Activated T-cell treated with anti-CD3 and anti-CD28 coated beads for 24 hours (primary cell): ENCODE measurements at regions not wholly inside any gene's neighbourhood (a gene's known extent, or its start where the extent isn't known, plus 50 kb on each side); places are given as distances from the start of the nearest gene placed in this dataset.
"Not testable (repeated sequence)": the region's sequence is repeated elsewhere in the genome, so short reads cannot be mapped to it uniquely, and the experiment has no call there.

Experiments used
- DNase-seq: peaks from one replicate; pipeline ENCODE4 v3.0.0-alpha.2; 2020; ENCODE audit warnings: low read depth

DNA sequence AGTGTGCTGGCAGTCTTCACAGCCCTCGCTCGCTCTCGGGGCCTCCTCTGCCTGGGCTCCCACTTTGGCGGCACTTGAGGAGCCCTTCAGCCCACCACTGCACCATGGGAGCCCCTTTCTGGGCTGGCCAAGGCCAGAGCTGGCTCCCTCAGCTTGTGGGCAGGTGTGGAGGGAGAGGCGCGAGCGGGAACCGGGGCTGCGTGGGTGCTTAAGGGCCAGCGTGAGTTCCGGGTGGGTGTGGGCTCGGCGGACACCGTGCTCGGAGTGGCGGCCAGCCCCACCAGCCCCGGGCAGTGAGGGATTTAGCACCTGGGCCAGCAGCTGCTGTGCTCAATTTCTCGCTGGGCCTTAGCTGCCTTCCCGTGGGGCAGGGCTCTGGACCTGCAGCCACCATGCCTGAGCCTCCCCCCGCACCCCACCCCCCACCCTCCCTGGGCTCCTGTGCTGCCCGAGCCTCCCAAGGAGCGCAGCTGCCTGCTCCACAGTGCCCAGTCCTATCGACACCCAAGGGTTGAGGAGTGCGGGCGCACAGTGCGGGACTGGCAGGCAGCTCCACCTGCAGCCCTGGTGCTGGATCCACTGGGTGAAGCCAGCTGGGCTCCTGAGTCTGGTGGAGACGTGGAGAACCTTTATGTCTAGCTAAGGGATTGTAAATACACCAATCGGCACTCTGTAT, 684.4 kb upstream of the GOLIM4 start:
- not testable (repeated sequence) for DNase-seq

DNA sequence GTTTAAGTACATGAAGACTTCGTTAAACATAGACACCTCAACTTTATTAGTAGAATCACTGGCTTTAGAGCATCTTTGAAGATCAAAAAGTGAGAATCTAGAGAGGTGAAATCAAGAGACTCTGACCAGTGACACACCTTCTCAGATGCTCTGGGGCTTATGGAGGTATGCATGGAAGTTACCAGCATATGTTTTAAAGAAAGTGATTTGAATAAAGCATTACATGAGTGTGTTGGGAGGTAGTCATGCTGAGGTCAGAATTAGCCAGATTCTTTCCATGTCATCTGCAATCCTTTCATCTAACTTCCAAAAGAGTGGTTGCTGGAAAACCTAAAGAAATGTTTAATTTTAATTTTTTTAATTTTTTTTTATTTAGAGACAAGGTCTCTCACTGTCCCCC, 658.0 kb upstream of the GOLIM4 start:
- DNase-seq: no peak

DNA sequence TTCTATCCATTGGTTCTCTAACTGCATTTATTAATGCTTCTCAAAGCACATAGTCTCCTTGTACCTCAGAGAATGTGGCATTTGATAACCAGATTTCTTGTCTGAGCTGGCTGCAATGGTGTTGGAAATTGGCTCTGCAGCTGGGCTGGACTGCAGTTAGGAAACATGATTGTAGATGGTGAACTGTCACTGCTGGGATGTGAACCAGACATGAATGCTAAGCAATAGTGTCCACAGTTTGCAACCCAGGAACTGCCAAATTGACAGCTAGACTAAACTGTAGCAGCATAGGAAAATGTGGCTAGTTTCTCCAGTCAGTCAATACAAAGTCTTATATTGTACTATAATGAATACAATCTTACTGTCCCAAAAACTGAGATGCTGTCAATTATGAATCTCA, 656.6 kb upstream of the GOLIM4 start:
- DNase-seq: no peak

DNA sequence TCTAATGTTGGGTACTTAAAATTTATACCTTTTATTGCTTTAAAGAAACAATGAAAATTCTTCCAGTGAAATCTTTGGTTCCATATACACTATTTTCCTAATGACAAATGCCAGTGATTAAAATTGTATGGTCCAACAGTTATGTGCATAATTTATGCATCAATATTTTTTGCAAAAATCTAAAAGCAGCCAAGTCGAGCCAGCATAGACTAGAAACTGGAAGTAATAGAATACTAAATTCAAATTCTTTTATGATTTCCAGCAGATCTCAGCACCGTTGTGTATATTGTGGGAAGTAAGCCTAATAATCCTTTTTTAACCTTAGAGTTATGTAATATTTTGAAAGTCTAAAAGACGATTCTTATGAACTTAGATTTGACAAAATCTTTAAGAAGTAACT, 652.0 kb upstream of the GOLIM4 start:
- DNase-seq: no peak

DNA sequence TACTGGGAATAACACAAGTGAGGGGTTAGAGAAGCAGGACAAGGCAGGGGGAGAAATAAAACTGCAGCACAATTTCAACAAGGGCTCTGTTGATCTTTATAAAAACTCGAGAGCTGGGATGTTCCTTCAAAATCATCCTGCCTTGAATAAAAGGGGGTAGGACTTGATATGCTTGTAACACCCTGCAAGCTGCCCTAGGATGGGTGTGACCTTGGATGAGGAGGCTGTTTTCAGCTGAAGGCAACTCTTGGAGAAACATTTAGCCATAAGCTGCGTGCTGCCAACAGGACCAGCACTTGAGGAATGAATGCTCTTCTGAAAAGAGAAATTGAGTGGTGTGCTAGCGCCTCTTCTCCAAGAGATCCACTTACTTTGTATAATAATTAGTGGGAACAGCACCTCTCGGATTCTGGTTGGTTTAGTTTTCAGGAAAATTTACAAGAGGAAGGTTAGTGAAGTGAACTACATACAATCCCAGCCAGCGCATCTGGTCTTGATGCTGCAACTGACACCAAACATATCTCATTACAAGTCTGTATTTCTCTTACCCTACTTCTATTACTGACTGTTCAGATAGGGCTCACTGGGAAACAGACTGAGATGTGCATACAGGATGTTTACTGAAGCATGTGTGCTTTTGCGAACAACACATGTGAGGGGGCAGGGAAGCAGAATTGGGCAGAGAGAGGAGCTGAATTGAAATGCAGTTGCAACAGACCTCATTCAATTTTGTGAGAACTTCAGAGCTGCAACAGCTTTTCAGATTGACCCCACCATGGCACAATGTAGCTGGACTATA, 643.0 kb upstream of the GOLIM4 start:
- no peak for DNase-seq

DNA sequence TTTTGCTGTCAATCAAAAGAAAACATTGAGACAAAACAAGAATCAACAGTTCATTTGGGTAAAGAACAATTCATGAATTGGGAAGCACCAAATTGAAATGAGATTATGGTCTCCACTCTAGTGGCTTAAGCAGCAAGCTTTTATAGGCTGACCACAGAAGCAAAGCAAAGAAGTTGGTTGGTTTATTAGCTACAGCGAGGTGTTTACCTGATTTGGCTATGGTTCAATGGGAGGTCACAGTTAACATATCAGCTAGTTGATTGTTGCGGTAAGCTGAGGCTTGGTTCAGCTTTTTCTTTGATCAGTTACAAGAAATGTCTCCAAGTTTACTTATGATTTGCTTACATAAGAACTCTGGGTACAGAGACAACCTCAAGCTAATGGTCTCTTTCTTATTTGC, 640.5 kb upstream of the GOLIM4 start:
- no peak for DNase-seq

DNA sequence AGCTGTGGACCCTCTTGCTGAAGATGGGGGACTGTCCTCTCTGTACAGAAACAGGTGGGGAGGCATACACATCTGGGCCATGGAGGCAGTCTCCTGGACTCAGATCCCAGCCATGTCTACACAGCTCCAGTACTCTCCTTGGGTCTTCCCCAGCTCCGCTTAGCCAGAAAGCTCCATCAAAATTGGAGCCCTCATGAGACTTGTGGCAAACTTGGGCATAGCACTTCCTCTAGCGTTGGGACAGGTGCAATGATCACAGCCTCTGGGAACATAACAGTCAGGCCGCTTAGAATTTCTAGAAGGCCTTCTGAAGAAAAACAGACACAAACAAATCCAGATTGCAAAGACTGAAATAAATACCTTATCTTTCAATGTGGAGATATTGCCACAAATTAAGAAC, 634.3 kb upstream of the GOLIM4 start:
- no peak for DNase-seq

DNA sequence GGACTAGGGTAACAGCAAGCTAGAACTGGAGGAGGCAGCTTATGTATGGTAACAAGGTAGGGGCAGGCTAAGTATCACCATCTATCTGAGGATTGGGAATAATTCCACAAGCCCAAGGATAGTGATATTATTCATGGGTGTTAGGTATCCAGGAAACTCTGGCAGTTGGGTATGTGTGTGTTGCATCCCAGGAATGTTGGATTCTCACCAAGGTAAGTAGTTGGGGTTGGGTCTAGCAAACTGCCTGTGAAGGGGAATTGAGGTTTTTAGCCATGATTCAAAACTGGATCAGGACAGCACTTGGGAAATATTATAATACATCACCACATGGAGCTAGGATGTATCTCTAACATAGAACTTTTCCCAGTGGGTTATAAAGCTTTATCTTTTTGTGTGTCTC, 626.4 kb upstream of the GOLIM4 start:
- DNase-seq: no peak

DNA sequence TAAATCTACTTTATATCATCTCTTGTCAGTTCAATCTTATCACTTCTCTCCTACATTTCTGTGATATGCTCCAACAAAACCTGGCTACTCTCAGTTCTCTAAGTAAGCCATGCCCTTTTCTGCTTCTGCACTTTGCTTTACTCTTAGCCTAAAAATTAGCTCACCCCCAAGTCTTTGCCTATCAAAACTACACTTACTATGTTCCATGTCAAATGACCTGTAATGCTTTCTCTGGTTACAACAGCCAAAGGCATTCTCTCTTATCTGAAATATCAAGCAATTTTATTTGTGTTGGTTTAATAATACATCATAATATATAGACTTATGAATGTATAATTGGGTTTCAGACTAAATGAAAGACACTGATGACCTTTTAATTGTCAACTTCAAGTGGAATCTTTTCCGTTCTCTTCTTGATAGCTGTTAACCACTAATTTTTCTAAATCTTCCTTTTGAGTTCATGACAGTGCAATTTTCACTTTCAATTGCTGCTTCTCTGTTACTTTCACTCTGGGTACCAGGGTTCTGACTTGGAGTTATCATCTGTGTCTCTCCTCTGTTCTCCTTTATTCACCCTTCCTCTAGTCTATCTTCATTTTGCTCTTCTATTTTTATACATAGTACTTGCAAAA, 619.0 kb upstream of the GOLIM4 start:
- no peak for DNase-seq

DNA sequence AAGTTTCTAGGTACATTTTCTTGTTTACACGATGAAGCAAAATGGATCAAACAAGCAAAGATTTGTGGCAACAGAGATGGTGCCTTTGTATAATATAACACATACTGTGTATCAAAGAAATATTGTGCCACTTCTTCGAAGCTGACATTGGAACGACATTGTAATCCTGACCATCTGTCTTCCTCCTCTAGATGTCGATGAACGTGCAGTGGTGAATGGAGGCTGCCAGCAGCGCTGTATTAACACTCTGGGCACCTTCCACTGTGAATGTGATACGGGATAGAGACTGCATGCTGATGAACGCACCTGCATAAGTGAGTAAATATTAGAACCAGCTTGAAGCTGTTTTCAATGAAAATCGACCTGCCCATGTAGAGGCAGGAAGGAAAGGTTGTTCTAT, 613.3 kb upstream of the GOLIM4 start:
- no peak for DNase-seq

DNA sequence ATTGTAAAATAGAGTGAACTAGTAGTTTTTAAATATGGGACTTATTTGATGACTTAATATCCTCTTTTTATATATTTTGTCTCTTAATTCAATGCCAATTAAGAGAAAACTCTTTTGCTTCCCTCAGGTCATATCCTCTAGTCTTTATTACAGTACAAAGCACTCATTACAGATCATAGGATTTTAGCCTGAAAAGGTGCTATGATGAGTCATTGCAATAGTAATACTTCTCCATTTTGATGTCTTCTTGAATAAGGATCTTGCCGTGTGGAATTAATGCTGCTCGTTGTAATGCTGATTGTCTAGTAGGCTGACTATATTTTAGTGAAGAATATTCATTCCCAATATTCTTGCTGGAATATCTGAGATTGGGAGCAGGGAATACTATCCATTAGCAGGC, 612.2 kb upstream of the GOLIM4 start:
- DNase-seq: no peak

DNA sequence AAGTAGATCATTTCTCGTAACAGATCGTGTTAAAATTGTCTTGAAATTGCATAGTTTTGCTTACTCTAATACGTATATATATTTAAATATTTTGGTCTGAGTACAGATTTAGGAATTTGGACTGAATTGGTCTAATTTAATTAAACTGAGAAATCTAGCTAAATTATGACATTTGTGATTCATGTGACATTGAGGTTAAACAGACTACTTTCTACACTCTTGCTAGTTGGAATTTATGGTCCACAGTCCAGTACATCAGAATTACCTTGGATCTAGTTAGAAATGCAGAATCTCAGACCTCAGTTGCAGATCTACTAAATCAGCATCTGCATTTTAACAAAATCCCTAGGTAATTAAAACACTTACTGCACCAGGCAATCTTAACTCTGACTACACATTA, 609.7 kb upstream of the GOLIM4 start:
- no peak for DNase-seq

DNA sequence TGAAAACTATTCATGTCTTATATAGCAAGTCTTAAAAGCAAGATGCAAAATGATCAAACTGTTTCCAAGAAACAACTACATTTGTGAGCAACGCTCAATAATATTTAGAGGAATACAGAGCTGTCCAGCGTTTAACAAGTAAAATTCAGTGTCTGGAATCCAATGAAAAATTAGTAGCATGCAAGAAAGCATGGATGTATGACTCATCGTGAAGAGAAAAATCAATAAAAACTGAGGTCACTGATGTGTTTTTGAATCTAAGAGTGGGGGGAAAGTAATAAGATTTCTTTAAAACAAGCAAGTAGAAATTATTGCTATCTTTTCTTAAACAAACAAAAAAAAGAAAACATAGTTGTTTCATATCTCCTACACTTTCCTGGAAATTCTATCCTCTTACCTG, 600.3 kb upstream of the GOLIM4 start:
- no peak for DNase-seq

DNA sequence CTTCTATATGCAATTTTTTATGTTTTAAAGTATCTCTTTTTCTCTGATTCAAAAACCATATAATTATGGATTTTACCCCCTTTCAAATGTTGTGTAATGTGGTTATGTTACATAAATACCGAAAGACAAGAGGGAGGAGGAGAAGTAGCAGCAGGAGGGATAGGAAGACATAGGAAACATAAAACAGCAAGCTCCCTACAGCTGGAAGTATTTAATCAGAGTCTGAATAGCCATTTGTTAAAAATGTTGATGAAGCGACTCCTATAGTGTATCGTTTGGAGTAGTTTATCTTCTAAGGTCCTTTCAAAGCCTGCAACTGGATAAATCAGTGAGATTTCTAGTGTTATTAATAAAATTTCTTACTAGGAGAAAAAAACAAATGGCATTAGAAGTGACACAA, 598.1 kb upstream of the GOLIM4 start:
- DNase-seq: no peak

DNA sequence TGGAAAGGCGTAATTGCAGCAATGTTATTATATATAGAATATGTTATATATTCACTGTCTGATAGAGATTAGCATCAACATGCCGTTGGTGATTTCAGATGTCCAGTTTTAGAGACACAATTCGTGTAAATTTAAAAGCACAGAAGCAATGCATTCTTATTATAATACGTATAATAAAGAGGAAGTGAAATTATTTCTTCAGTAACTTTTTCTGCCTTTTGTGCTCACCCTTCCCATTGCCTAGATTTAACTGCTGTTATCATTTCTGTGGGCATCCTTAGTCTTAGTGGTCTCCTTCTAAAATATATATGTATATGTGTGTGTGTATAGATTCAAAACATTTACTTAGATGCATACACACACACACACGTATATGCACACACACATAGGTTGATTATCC, 592.5 kb upstream of the GOLIM4 start:
- DNase-seq: no peak

DNA sequence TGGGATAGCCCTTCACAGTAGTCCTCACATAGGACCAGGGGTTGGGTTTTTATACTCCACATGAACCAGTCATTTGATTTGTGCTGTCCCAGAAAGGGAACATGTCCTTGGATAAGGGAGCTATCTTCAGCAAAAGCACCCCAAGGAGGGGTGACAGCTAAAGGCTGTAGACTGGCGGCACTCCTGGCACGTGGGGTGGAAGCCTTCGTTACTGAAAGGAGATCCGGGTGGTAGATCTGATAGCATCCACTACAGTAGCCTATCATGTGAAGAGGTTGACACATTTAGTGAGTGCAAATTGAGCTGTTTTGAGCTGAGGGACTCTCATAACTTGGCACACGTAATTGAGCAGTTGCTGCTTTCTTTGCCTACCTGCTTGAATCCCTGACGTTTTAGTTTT, 588.8 kb upstream of the GOLIM4 start:
- no peak for DNase-seq

DNA sequence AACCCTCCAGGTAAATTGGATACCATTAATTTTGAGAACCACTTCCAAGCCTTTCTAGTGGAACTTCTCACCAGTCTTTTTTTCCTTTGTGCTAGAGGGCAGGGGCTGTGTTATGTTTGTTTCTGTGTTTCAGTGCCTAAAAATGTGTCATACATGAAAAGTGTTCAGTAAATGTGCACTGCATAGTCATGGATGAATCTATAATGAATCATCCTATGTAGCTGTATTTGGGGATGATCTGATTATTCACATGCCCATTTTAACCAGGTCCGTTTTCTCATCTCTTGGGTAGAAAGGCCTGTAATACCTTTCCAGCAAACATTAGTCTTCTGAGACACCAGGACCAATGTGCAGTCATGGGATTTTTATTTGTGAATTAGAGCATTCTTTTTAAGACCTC, 583.0 kb upstream of the GOLIM4 start:
- DNase-seq: no peak

DNA sequence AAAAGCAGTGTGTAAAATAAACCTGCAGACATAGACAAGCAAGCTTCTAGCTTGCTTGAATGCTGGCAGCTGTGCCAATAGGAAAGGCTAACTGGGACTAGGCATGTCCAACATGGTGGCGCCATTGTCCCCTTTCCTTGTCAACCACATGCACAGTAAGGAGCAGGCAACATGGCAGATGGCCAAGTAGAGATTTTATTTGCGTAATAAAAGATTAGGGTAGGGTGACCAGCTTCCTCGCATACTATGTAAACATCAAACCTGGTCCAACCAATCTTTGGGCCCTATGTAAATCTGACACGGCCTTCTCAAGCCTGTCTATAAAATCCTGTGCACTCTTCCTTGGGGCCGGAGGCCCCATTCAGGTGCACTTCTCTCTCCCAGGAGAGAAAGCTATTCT, 575.4 kb upstream of the GOLIM4 start:
- no peak for DNase-seq

DNA sequence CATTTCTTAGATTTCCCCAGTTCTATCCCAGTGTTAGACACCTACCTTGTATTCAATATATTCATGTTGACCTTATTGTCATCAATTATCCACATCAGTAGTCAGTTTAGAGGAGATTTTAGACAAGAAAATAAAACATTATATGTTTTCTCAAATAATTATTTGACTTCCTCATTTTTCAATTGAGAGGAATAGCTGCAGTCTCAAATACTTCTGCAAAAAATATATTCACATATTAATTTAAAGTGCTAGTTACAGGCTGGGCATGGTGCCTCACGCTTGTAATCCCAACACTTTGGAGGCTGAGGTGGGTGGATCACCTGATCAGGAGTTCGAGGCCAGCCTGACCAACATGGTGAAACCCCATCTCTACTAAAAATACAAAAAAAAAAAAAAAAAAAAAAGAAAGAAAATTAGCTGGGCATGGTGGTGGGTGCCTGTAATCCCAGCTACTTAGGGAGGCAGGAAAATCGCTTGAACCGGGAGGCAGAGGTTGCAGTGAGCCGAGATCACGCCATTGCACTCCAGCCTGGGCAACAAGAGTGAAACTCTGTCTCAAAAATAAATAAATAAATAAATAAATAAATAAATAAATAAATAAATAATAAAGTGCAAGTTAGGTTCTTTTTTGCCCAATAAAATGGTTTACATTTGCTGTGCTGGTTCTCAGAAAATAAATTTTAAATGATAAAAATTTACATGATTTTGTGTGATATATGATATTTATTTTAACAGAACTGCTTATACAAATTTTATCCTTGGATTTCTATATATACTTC, 565.3 kb upstream of the GOLIM4 start:
- not testable (repeated sequence) for DNase-seq

DNA sequence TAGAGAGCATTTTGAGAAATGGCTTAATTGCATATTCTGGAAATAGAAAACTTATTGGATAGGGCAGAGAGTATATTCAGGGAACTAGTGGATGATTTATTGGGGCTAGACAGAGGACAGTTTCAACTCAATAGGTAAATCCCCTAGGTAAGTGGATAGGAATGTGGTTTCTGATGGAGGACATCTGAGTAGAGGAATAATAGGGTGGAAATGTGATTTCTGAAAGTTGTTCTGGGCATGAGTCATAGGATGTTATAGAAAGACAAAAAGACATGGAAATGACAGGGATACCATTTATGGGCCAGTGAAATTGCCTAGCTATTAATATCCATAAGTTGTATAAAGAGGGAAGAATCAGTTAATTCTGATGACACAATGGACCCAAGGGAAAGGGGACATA, 563.3 kb upstream of the GOLIM4 start:
- no peak for DNase-seq

DNA sequence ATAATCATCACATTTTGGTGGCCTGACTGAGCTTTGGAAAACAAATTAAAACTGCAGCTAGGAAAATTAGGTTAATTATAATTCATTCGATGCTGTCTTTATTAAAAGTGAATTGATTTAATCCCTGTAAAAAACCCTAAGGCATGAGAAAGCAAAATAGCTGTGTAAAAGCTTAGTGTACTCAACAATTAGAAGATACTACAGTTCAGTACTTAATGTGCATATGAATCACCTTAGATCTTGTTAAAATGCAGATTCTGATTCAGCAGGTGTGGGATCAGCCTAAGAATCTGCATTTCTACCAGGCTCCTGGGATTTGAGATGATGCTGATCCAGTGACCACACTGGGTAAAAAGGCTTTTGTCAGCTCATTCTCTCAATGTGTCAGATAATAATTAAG, 559.9 kb upstream of the GOLIM4 start:
- DNase-seq: no peak

DNA sequence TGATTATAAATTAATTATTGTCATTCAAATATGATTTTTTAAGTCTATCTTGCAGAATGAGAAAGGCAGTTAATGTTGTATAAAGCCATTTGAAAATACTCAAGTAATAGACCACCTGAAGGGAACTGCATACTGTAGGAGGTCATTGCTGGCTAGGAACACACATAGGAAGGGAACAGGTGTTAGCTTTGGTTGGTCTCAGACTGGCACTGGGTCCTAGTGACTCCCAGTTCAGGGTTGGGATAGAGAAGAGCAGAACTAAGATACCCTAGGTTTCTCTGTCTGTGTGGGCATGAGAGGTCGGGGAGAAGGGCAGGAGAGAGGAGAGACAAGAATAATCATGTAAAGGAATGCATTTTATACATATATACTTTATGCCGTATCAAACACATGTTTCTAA, 559.0 kb upstream of the GOLIM4 start:
- DNase-seq: no peak

DNA sequence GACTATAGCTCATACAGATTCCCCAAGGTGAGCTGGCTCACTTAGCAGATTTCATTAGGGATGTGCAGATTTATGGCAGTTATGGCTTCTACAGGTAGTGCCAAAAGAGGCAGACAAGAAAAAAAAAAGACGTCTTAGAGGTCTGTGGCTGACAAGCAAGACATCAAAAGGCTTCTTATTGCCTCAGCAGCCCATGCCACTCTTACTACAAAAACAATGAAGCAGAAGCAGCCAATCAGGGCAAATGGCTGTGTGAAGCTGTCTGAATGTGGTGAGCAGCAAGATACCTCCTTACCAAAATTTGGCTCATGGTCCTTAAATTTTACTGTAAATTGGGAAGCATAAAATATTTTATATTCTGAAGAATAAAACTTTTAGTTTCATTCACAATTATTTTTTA, 557.5 kb upstream of the GOLIM4 start:
- DNase-seq: no peak
